ENCODE measurements at regions not wholly inside any gene's neighbourhood (a gene's known extent, or its start where the extent isn't known, plus 50 kb on each side); places are given as distances from the start of the nearest gene placed in this dataset.
A peak's percentile ranks its signal among the peaks of the same experiment; 100 is the strongest.

DNA sequence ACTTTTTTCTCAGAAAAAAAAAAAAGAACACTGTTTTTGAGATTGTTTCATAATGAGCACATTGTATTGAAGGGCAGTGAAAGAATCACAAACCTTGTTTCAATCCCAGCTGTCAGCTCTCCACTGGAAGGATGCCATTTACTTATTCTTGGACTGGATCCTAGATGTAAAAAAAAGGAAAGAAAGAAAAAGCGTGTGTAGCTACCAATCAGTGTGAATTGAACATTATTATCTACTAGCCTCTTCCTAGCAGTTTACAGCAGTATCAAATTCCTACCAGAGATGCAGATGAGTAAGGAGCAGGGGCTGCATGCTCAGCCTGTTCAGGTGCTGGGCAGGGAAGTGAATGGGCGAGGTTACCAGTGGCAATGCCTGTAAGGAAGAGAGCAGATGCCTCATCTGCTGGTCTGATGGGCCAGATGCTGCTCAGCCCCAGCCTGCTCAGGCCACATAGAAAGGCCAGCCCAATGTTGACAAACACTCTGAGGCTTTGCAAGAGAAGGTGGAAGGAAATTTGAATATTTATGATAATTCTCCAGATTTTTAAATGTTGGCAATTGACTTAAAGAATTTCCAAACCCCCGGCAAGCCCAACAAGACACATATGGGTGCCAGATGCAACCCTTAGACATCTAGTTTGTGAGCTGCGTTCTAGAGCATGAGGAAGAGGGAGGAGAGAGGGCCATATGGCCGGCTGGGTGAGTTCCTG lies 189.5 kb downstream of the IBTK start:
- no peak overlapping the region for H3K4me3 ChIP-seq (replicated peaks in 1 of 3; ENCODE audit: insufficient read depth in 1 of 3, low read depth in 1 of 3, low read length in 3 of 3)
- no peak overlapping the region for H3K9ac ChIP-seq (replicated peaks; ENCODE audit: extremely low read depth, insufficient read depth, low read length)
- no peak overlapping the region for H3K27ac ChIP-seq (ENCODE audit: insufficient read depth, low read depth, low read length)
- intact Hi-C loops (cut with micrococcal nuclease): no loop called here
- no peak overlapping the region for H2AFZ ChIP-seq (ENCODE audit: low read depth, low read length)
- TF ChIP-seq FOS (IDR thresholded peaks at IDR 0.05; ENCODE audit: borderline replicate concordance, insufficient read depth, low read length): no peak
- TF ChIP-seq POLR2AphosphoS5 (IDR thresholded peaks at IDR 0.05; ENCODE audit: insufficient read depth, low read depth, low read length): no peak
- no peak for TF ChIP-seq EZH2 (IDR thresholded peaks at IDR 0.05; ENCODE audit: borderline replicate concordance, low read depth, low read length, severe bottlenecking)
- TF ChIP-seq MAX (IDR thresholded peaks at IDR 0.05; ENCODE audit: insufficient read depth, insufficient read length): no peak
- TF ChIP-seq, protein P1, sequence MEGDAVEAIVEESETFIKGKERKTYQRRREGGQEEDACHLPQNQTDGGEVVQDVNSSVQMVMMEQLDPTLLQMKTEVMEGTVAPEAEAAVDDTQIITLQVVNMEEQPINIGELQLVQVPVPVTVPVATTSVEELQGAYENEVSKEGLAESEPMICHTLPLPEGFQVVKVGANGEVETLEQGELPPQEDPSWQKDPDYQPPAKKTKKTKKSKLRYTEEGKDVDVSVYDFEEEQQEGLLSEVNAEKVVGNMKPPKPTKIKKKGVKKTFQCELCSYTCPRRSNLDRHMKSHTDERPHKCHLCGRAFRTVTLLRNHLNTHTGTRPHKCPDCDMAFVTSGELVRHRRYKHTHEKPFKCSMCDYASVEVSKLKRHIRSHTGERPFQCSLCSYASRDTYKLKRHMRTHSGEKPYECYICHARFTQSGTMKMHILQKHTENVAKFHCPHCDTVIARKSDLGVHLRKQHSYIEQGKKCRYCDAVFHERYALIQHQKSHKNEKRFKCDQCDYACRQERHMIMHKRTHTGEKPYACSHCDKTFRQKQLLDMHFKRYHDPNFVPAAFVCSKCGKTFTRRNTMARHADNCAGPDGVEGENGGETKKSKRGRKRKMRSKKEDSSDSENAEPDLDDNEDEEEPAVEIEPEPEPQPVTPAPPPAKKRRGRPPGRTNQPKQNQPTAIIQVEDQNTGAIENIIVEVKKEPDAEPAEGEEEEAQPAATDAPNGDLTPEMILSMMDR (IDR thresholded peaks at IDR 0.05; ENCODE audit: extremely low read depth in 1 of 2, insufficient read depth in 1 of 2, low read depth in 1 of 2, low read length in 2 of 2): no peak
- no peak for TF ChIP-seq GATA2 (IDR thresholded peaks at IDR 0.05; ENCODE audit: insufficient read depth, insufficient read length, low read depth, low read length)
- no peak for TF ChIP-seq JUN (IDR thresholded peaks at IDR 0.05; ENCODE audit: borderline replicate concordance, insufficient read depth, insufficient read length, low read depth)
- TF ChIP-seq MYC (IDR thresholded peaks at IDR 0.05; ENCODE audit: low read depth, low read length): no peak
- no peak for TF ChIP-seq POLR2A (IDR thresholded peaks at IDR 0.05; ENCODE audit: low read depth, low read length)
- no TSS peak for BruUV-seq (replicated peaks)
- dilution Hi-C loops (cut with MboI; ENCODE audit: extremely low pct_ligation_motif_present, low sequenced_read_pairs): no loop called here
- peak; percentile 84 for DNase-seq (ENCODE audit: low read depth, low spot score)
- FAIRE-seq: no peak
- no peak overlapping the region for H3K4me2 ChIP-seq (ENCODE audit: insufficient read depth, low read length)
- H3K36me3 ChIP-seq (ENCODE audit: control insufficient read depth in 2 of 2, extremely low read depth in 1 of 2, insufficient read depth in 2 of 2, low read length in 2 of 2): no peaks in the 10 kb centered on the region
- POLR2A ChIA-PET: no interaction called here
- H3K4me1 ChIP-seq (ENCODE audit: control insufficient read depth, extremely low read depth, insufficient read depth, low read length): no peaks in the 10 kb centered on the region
- CTCF ChIA-PET: interaction anchor here (0.7 to 2.2 kb wide), 3 partner anchors 9 to 1452 kb away, joined by 3 to 10 read pairs (median 5); no protein-coding TSS in a partner anchor
- no peaks in the 10 kb centered on the region for H3K9me1 ChIP-seq (replicated peaks; ENCODE audit: control insufficient read depth, extremely low read depth, insufficient read depth, low read length)
- no peaks in the 10 kb centered on the region for H4K20me1 ChIP-seq (replicated peaks; ENCODE audit: control insufficient read depth, extremely low read depth, insufficient read depth, low read length)
- H3K79me2 ChIP-seq (ENCODE audit: control insufficient read depth, insufficient read depth, low read length): no peaks in the 10 kb centered on the region
- H3K9me3 ChIP-seq (replicated peaks; ENCODE audit: control insufficient read depth, insufficient read depth, low read length): no peaks in the 10 kb centered on the region
- no peaks in the 10 kb centered on the region for H3K27me3 ChIP-seq (ENCODE audit: control insufficient read depth in 2 of 2, insufficient read depth in 2 of 2, low read length in 2 of 2)

Data from endothelial cell of umbilical vein (primary cell).